ENCODE measurements at regions not wholly inside any gene's neighbourhood (a gene's known extent, or its start where the extent isn't known, plus 50 kb on each side); places are given as distances from the start of the nearest gene placed in this dataset.
A peak's percentile ranks its signal among the peaks of the same experiment; 100 is the strongest.

GRCh38 chr14:85252011-85252410 is 277.9 kb upstream of the FLRT2 start:
- FAIRE-seq = no peak
- no peak for TF ChIP-seq CTCF (IDR thresholded peaks at IDR 0.05; ENCODE audit: insufficient read depth, low read length, severe bottlenecking)
- no peaks in the 10 kb centered on the region for H3K27me3 ChIP-seq (ENCODE audit: control insufficient read depth, insufficient read depth, low read length)
- DNase-seq (ENCODE audit: low read depth) = peak; percentile 95
- no peak overlapping the region for H3K4me3 ChIP-seq (ENCODE audit: low read depth, low read length)
- H3K36me3 ChIP-seq (ENCODE audit: control insufficient read depth, insufficient read depth, low read length) = no peaks in the 10 kb centered on the region

GRCh38 chr14:85254711-85255110 is 275.2 kb upstream of the FLRT2 start:
- no peaks in the 10 kb centered on the region for H3K36me3 ChIP-seq (ENCODE audit: control insufficient read depth, insufficient read depth, low read length)
- DNase-seq (ENCODE audit: low read depth) (no peak), FAIRE-seq (no peak)
- H3K27me3 ChIP-seq (ENCODE audit: control insufficient read depth, insufficient read depth, low read length) = no peaks in the 10 kb centered on the region
- no peak for TF ChIP-seq CTCF (IDR thresholded peaks at IDR 0.05; ENCODE audit: insufficient read depth, low read length, severe bottlenecking)
- no peak overlapping the region for H3K4me3 ChIP-seq (ENCODE audit: low read depth, low read length)

GRCh38 chr14:85257287-85257686 is 272.7 kb upstream of the FLRT2 start:
- Histone ChIP-seq H3K36me3 (ENCODE audit: control insufficient read depth, insufficient read depth, low read length) (no peaks in the 10 kb centered on the region), H3K4me3 (ENCODE audit: low read depth, low read length) (no peak overlapping the region), H3K27me3 (ENCODE audit: control insufficient read depth, insufficient read depth, low read length) (no peaks in the 10 kb centered on the region)
- no peak for FAIRE-seq
- no peak for TF ChIP-seq CTCF (IDR thresholded peaks at IDR 0.05; ENCODE audit: insufficient read depth, low read length, severe bottlenecking)
- DNase-seq (ENCODE audit: low read depth) = no peak

GRCh38 chr14:85263916-85264675 is 265.8 kb upstream of the FLRT2 start:
- TF ChIP-seq CTCF (IDR thresholded peaks at IDR 0.05; ENCODE audit: insufficient read depth, low read length, severe bottlenecking) = no peak
- Histone ChIP-seq H3K36me3 (ENCODE audit: control insufficient read depth, insufficient read depth, low read length) (no peaks in the 10 kb centered on the region), H3K4me3 (ENCODE audit: low read depth, low read length) (no peak overlapping the region), H3K27me3 (ENCODE audit: control insufficient read depth, insufficient read depth, low read length) (no peaks in the 10 kb centered on the region)
- FAIRE-seq (no peak), DNase-seq (ENCODE audit: low read depth) (no peak)

GRCh38 chr14:85273099-85273677 is 256.8 kb upstream of the FLRT2 start:
- Histone ChIP-seq H3K4me3 (ENCODE audit: low read depth, low read length) (no peak overlapping the region), H3K36me3 (ENCODE audit: control insufficient read depth, insufficient read depth, low read length) (no peaks in the 10 kb centered on the region), H3K27me3 (ENCODE audit: control insufficient read depth, insufficient read depth, low read length) (no peaks in the 10 kb centered on the region)
- no peak for TF ChIP-seq CTCF (IDR thresholded peaks at IDR 0.05; ENCODE audit: insufficient read depth, low read length, severe bottlenecking)
- FAIRE-seq (no peak), DNase-seq (ENCODE audit: low read depth) (no peak)
